WTC11 (cell line): ENCODE measurements at regions not wholly inside any gene's neighbourhood (a gene's known extent, or its start where the extent isn't known, plus 50 kb on each side); places are given as distances from the start of the nearest gene placed in this dataset.

Source experiments
- ATAC-seq: fragments of 200-7000 bp; cut with Tn5 transposase; 2 replicates; pipeline ENCODE4 v1.10.0; 2021; ENCODE audit warnings: mild to moderate bottlenecking, moderate library complexity
- CTCF ChIA-PET: fragments of 300-600 bp; sonication (Branson Sonifier 250); formaldehyde crosslinking; loops from one replicate; lab custom pipeline; 2021; ENCODE audit warnings: antibody characterized with exemption; lab: Charles Lee
- POLR2A ChIA-PET: fragments of 350-600 bp; sonication (Branson Sonifier 250); formaldehyde crosslinking; loops from one replicate; lab custom pipeline; 2021; ENCODE audit warnings: antibody characterized with exemption; lab: Charles Lee
- DNase-seq: peaks from one replicate; pipeline ENCODE4 v3.0.0; 2021; ENCODE audit warnings: low spot score
- H3K27ac Mint-ChIP-seq: 2 replicates; pipeline ENCODE4 v1.8.0; 2021; ENCODE audit warnings: mixed read lengths
- H3K27me3 Mint-ChIP-seq: 2 replicates; pipeline ENCODE4 v1.8.0; 2021; ENCODE audit warnings: low read depth, mild to moderate bottlenecking, moderate library complexity, mixed read lengths
- H3K36me3 Mint-ChIP-seq: 2 replicates; pipeline ENCODE4 v1.8.0; 2021; ENCODE audit warnings: mixed read lengths
- H3K4me1 Mint-ChIP-seq: 2 replicates; pipeline ENCODE4 v1.8.0; 2022; ENCODE audit warnings: mixed read lengths
- H3K4me3 Mint-ChIP-seq: 2 replicates; pipeline ENCODE4 v1.8.0; 2021; ENCODE audit warnings: mild to moderate bottlenecking, moderate library complexity, mixed read lengths
- H3K9me3 Mint-ChIP-seq: 2 replicates; pipeline ENCODE4 v1.8.0; 2021; ENCODE audit warnings: mixed read lengths
- HMGA2 ChIP-seq: fragments of 250-450 bp; sonication (Bioruptor Pico); IDR thresholded peaks from 2 replicates; pipeline ENCODE4 v1.4.0; 2021; ENCODE audit warnings: mild to moderate bottlenecking, moderate library complexity
- JAZF1 ChIP-seq: fragments of 250-450 bp; sonication (Bioruptor Pico); IDR thresholded peaks from 2 replicates; pipeline ENCODE4 v1.9.0; 2021; ENCODE audit warnings: moderate library complexity, mild to moderate bottlenecking, inconsistent platforms
- SOX15 ChIP-seq: fragments of 250-450 bp; sonication (Bioruptor Pico); IDR thresholded peaks from 2 replicates; pipeline ENCODE4 v1.9.0; 2021; ENCODE audit warnings: mild to moderate bottlenecking
- TEAD1 ChIP-seq: sonication (generic); formaldehyde crosslinking; IDR thresholded peaks from 2 replicates; pipeline ENCODE4 v1.8.0; 2022; ENCODE audit warnings: mild to moderate bottlenecking, missing genetic modification reagents
- ZNF263 ChIP-seq: sonication (generic); formaldehyde crosslinking; IDR thresholded peaks from 2 replicates; pipeline ENCODE4 v1.8.1; 2022; ENCODE audit warnings: low read depth, mild to moderate bottlenecking, moderate library complexity, missing genetic modification reagents
- ZNF396 ChIP-seq: fragments of 250-450 bp; sonication (Bioruptor Pico); IDR thresholded peaks from 2 replicates; pipeline ENCODE4 v1.8.0; 2021; ENCODE audit warnings: mild to moderate bottlenecking, moderate library complexity, borderline replicate concordance
- TF ChIP-seq, protein P1 (sequence below): sonication (generic); formaldehyde crosslinking; IDR thresholded peaks from 2 replicates; pipeline ENCODE4 v1.8.1; 2023; ENCODE audit warnings: mild to moderate bottlenecking, missing genetic modification reagents, moderate library complexity
- TF ChIP-seq, protein P2 (sequence below): sonication (generic); formaldehyde crosslinking; conservative IDR thresholded peaks from 2 replicates; pipeline ENCODE4 v1.8.1; 2022; ENCODE audit warnings: mild to moderate bottlenecking, missing genetic modification reagents
- TF ChIP-seq, protein P3 (sequence below): sonication (generic); formaldehyde crosslinking; IDR thresholded peaks from 2 replicates; pipeline ENCODE4 v1.8.1; 2023; ENCODE audit warnings: mild to moderate bottlenecking, moderate library complexity, missing genetic modification reagents
- TF ChIP-seq, protein P4 (sequence below): sonication (generic); formaldehyde crosslinking; IDR thresholded peaks from 2 replicates; pipeline ENCODE4 v1.8.1; 2022; ENCODE audit warnings: low read depth, mild to moderate bottlenecking, moderate library complexity, missing genetic modification reagents, borderline replicate concordance
- TF ChIP-seq, protein P5 (sequence below): sonication (generic); formaldehyde crosslinking; IDR thresholded peaks from 2 replicates; pipeline ENCODE4 v1.8.1; 2022; ENCODE audit warnings: mild to moderate bottlenecking, moderate library complexity, missing genetic modification reagents
- TF ChIP-seq, protein P6 (sequence below): sonication (generic); formaldehyde crosslinking; IDR thresholded peaks from 2 replicates; pipeline ENCODE4 v1.8.1; 2022; ENCODE audit warnings: mild to moderate bottlenecking, missing genetic modification reagents, moderate library complexity, borderline replicate concordance
- TF ChIP-seq, protein P7 (sequence below): sonication (generic); formaldehyde crosslinking; IDR thresholded peaks from 2 replicates; pipeline ENCODE4 v1.8.1; 2022; ENCODE audit warnings: missing genetic modification reagents, borderline replicate concordance
- TF ChIP-seq, protein P8 (sequence below): sonication (generic); formaldehyde crosslinking; IDR thresholded peaks from 2 replicates; pipeline ENCODE4 v1.8.0; 2022; ENCODE audit warnings: mild to moderate bottlenecking, missing genetic modification reagents
- TF ChIP-seq, protein P9 (sequence below): fragments of 250-450 bp; sonication (Bioruptor Pico); conservative IDR thresholded peaks from 2 replicates; pipeline ENCODE4 v1.9.0; 2021; ENCODE audit warnings: mild to moderate bottlenecking
- TF ChIP-seq, protein P10 (sequence below): fragments of 250-450 bp; sonication (Bioruptor Pico); IDR thresholded peaks from 2 replicates; pipeline ENCODE4 v1.9.0; 2021; ENCODE audit warnings: mild to moderate bottlenecking

DNA sequence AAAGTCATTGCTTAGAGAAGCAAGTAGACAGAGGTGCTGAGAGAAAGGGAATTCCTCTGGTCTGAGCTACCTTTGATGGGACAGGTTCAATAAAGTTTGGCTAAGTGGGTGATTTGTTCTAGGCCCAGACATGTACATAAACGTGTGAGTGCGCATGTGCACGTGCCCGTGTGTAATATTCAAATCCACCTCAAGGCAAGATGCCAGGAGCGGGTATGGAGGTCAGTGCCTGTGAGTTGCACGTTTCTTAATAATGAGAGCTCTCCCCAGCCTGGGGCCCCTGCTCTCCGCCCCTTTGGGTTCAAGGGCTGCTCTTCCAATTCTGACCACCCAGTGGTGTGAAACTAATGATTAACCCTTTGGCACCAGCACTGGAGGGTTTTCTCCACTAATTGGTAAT lies 53.8 kb upstream of the LMO4 start (continued):
- TF ChIP-seq, protein P1, sequence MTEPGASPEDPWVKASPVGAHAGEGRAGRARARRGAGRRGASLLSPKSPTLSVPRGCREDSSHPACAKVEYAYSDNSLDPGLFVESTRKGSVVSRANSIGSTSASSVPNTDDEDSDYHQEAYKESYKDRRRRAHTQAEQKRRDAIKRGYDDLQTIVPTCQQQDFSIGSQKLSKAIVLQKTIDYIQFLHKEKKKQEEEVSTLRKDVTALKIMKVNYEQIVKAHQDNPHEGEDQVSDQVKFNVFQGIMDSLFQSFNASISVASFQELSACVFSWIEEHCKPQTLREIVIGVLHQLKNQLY (CRISPR knock-in tag): no peak
- TF ChIP-seq, protein P2, sequence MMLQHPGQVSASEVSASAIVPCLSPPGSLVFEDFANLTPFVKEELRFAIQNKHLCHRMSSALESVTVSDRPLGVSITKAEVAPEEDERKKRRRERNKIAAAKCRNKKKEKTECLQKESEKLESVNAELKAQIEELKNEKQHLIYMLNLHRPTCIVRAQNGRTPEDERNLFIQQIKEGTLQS (CRISPR knock-in tag): no peak
- TF ChIP-seq, protein P3, sequence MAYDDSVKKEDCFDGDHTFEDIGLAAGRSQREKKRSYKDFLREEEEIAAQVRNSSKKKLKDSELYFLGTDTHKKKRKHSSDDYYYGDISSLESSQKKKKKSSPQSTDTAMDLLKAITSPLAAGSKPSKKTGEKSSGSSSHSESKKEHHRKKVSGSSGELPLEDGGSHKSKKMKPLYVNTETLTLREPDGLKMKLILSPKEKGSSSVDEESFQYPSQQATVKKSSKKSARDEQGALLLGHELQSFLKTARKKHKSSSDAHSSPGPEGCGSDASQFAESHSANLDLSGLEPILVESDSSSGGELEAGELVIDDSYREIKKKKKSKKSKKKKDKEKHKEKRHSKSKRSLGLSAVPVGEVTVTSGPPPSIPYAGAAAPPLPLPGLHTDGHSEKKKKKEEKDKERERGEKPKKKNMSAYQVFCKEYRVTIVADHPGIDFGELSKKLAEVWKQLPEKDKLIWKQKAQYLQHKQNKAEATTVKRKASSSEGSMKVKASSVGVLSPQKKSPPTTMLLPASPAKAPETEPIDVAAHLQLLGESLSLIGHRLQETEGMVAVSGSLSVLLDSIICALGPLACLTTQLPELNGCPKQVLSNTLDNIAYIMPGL (CRISPR knock-in tag): no peak
- TF ChIP-seq HMGA2: no peak

DNA sequence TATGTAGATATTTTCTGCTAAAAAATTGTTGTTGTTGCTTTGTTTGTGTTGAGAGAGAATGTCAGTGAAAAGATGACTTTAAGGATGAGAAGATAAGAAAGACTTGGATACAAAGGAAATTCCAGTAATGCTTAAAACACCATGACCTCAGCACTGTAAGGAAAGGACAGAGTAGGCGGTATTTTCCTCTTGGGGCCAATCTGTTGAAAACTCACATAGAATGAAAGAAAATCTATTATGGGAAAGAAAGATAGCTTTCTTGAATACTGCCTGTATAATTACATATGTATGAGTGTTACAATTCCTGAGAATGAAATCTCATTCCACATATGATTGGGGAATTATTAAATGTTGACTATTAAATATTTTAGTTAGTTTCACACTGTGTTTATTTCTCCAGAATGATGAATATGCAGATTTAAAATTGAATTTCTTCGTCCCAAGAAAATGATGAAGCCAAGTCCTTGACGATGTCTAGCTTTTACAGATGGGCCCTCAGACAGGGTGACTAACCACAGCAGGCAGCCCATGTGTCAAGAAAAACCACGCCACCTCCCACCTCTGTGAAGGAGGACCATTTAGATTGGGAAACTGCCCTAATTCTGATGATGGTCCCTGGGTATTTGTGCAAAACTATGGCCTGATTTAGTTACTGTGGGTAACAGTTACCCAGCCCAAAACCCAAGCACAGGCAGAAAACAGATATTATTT lies 49.7 kb upstream of the LMO4 start:
- Mint-ChIP-seq H3K4me1 (peaks cover 21% of the 10 kb centered on the region), H3K36me3 (no peaks in the 10 kb centered on the region)
- TF ChIP-seq, protein P3 (CRISPR knock-in tag): no peak
- TF ChIP-seq, protein P4, sequence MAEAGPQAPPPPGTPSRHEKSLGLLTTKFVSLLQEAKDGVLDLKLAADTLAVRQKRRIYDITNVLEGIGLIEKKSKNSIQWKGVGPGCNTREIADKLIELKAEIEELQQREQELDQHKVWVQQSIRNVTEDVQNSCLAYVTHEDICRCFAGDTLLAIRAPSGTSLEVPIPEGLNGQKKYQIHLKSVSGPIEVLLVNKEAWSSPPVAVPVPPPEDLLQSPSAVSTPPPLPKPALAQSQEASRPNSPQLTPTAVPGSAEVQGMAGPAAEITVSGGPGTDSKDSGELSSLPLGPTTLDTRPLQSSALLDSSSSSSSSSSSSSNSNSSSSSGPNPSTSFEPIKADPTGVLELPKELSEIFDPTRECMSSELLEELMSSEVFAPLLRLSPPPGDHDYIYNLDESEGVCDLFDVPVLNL: no peak
- TF ChIP-seq JAZF1 (CRISPR knock-in tag) (no peak), TEAD1 (CRISPR knock-in tag) (no peak), SOX15 (CRISPR knock-in tag) (no peak), ZNF263 (no peak), ZNF396 (no peak)
- TF ChIP-seq, protein P5, sequence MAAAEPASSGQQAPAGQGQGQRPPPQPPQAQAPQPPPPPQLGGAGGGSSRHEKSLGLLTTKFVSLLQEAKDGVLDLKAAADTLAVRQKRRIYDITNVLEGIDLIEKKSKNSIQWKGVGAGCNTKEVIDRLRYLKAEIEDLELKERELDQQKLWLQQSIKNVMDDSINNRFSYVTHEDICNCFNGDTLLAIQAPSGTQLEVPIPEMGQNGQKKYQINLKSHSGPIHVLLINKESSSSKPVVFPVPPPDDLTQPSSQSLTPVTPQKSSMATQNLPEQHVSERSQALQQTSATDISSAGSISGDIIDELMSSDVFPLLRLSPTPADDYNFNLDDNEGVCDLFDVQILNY (CRISPR knock-in tag): no peak
- TF ChIP-seq, protein P6, sequence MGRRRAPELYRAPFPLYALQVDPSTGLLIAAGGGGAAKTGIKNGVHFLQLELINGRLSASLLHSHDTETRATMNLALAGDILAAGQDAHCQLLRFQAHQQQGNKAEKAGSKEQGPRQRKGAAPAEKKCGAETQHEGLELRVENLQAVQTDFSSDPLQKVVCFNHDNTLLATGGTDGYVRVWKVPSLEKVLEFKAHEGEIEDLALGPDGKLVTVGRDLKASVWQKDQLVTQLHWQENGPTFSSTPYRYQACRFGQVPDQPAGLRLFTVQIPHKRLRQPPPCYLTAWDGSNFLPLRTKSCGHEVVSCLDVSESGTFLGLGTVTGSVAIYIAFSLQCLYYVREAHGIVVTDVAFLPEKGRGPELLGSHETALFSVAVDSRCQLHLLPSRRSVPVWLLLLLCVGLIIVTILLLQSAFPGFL (CRISPR knock-in tag): no peak
- TF ChIP-seq, protein P7, sequence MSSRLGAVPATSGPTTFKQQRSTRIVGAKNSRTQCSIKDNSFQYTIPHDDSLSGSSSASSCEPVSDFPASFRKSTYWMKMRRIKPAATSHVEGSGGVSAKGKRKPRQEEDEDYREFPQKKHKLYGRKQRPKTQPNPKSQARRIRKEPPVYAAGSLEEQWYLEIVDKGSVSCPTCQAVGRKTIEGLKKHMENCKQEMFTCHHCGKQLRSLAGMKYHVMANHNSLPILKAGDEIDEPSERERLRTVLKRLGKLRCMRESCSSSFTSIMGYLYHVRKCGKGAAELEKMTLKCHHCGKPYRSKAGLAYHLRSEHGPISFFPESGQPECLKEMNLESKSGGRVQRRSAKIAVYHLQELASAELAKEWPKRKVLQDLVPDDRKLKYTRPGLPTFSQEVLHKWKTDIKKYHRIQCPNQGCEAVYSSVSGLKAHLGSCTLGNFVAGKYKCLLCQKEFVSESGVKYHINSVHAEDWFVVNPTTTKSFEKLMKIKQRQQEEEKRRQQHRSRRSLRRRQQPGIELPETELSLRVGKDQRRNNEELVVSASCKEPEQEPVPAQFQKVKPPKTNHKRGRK: no peak
- TF ChIP-seq, protein P8, sequence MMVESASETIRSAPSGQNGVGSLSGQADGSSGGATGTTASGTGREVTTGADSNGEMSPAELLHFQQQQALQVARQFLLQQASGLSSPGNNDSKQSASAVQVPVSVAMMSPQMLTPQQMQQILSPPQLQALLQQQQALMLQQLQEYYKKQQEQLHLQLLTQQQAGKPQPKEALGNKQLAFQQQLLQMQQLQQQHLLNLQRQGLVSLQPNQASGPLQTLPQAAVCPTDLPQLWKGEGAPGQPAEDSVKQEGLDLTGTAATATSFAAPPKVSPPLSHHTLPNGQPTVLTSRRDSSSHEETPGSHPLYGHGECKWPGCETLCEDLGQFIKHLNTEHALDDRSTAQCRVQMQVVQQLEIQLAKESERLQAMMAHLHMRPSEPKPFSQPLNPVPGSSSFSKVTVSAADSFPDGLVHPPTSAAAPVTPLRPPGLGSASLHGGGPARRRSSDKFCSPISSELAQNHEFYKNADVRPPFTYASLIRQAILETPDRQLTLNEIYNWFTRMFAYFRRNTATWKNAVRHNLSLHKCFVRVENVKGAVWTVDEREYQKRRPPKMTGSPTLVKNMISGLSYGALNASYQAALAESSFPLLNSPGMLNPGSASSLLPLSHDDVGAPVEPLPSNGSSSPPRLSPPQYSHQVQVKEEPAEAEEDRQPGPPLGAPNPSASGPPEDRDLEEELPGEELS: no peak
- TF ChIP-seq, protein P9, sequence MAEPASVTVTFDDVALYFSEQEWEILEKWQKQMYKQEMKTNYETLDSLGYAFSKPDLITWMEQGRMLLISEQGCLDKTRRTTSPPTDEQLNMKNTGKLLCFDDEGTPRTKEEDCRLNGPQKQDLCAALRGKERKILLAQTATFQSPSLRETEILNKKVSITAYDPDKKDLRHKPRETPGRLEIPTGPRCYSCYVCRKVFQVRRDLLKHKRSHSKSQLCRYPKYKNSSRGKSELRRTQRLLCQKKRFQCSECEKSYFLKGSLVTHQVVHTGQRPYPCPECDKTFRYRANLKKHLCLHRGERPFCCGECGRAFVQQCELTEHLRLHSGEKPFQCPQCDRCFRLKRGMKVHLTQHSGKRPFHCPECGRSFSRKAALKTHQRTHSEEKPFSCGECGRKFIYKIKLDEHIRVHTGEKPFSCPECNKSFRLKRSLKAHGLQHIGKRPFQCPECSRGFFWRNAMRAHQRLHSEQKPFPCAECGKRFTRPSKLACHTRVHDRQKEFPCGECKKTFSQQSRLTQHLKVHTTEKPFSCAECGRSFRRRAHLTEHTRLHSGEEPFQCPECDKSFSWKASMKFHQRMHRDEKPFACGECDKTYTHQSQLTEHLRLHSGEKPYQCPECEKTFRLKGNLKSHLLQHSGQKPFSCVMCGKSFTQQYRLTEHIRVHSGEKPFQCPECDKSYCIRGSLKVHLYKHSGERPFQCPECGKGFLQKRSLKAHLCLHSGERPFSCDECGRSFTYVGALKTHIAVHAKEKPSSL (CRISPR knock-in tag): no peak
- TF ChIP-seq, protein P10, sequence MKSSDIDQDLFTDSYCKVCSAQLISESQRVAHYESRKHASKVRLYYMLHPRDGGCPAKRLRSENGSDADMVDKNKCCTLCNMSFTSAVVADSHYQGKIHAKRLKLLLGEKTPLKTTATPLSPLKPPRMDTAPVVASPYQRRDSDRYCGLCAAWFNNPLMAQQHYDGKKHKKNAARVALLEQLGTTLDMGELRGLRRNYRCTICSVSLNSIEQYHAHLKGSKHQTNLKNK (CRISPR knock-in tag): no peak

More for the DNA sequence above, 49.7 kb upstream of the LMO4 start:
- no peak for ATAC-seq
- no peak for DNase-seq
- H3K27ac Mint-ChIP-seq: no peak overlapping the region
- no peaks in the 10 kb centered on the region for H3K9me3 Mint-ChIP-seq
- H3K27me3 Mint-ChIP-seq: no peaks in the 10 kb centered on the region
- no peak overlapping the region for H3K4me3 Mint-ChIP-seq
- ChIA-PET POLR2A (no interaction called here), CTCF (interaction anchor here (1.7 kb wide), 1 partner anchor 30 kb away, joined by 3 read pairs; no protein-coding TSS in a partner anchor)
